ENCODE measurements at regions not wholly inside any gene's neighbourhood (a gene's known extent, or its start where the extent isn't known, plus 50 kb on each side); places are given as distances from the start of the nearest gene placed in this dataset.

- Histone ChIP-seq H3K36me3 (ENCODE audit: control insufficient read depth in 5 of 5, insufficient read depth in 5 of 5, low read length in 5 of 5) (no peaks in the 10 kb centered on the region), H3K27me3 (ENCODE audit: control insufficient read depth in 5 of 5, insufficient read depth in 4 of 5, low read length in 5 of 5) (peaks cover 0 to 2% (median 0%) of the 10 kb centered on the region in 5 donors), H3K9ac (ENCODE audit: low read length in 5 of 5) (no peak overlapping the region), H3K4me3 (ENCODE audit: low read depth in 1 of 5, low read length in 5 of 5) (no peak overlapping the region), H3K27ac (ENCODE audit: low read depth, low read length) (no peak overlapping the region), H3K4me1 (ENCODE audit: control insufficient read depth in 5 of 5, insufficient read depth in 5 of 5, low read length in 5 of 5) (peaks cover 0 to 17% (median 0%) of the 10 kb centered on the region in 5 donors), H3K9me3 (ENCODE audit: control insufficient read depth in 5 of 5, low read length in 5 of 5) (peaks cover 0 to 3% (median 0%) of the 10 kb centered on the region in 5 donors)
These were observed 328.4 kb upstream of the KHDRBS2 start for GRCh38 chr6:62614442-62614841.

GRCh38 chr6:62613928-62614327, 327.9 kb upstream of the KHDRBS2 start:
- Histone ChIP-seq H3K9ac (ENCODE audit: low read length in 5 of 5) (no peak overlapping the region), H3K36me3 (ENCODE audit: control insufficient read depth in 5 of 5, insufficient read depth in 5 of 5, low read length in 5 of 5) (no peaks in the 10 kb centered on the region), H3K27me3 (ENCODE audit: control insufficient read depth in 5 of 5, insufficient read depth in 4 of 5, low read length in 5 of 5) (peaks cover 0 to 2% (median 0%) of the 10 kb centered on the region in 5 donors), H3K27ac (ENCODE audit: low read depth, low read length) (no peak overlapping the region), H3K4me3 (ENCODE audit: low read depth in 1 of 5, low read length in 5 of 5) (no peak overlapping the region), H3K9me3 (ENCODE audit: control insufficient read depth in 5 of 5, low read length in 5 of 5) (peaks cover 0 to 4% (median 0%) of the 10 kb centered on the region in 5 donors), H3K4me1 (ENCODE audit: control insufficient read depth in 5 of 5, insufficient read depth in 5 of 5, low read length in 5 of 5) (peaks cover 0 to 17% (median 0%) of the 10 kb centered on the region in 5 donors)

- H3K4me1 ChIP-seq (ENCODE audit: control insufficient read depth in 5 of 5, insufficient read depth in 5 of 5, low read length in 5 of 5), result peaks cover 0 to 17% (median 0%) of the 10 kb centered on the region in 5 donors
- no peaks in the 10 kb centered on the region for H3K36me3 ChIP-seq (ENCODE audit: control insufficient read depth in 5 of 5, insufficient read depth in 5 of 5, low read length in 5 of 5)
- no peak overlapping the region for H3K9ac ChIP-seq (ENCODE audit: low read length in 5 of 5)
- H3K27ac ChIP-seq (ENCODE audit: low read depth, low read length), result no peak overlapping the region
- peaks cover 0 to 4% (median 1%) of the 10 kb centered on the region in 5 donors for H3K9me3 ChIP-seq (ENCODE audit: control insufficient read depth in 5 of 5, low read length in 5 of 5)
- no peak overlapping the region for H3K4me3 ChIP-seq (ENCODE audit: low read depth in 1 of 5, low read length in 5 of 5)
- peaks cover 0 to 2% (median 0%) of the 10 kb centered on the region in 5 donors for H3K27me3 ChIP-seq (ENCODE audit: control insufficient read depth in 5 of 5, insufficient read depth in 4 of 5, low read length in 5 of 5)
These were observed 326.4 kb upstream of the KHDRBS2 start for GRCh38 chr6:62612471-62612870.

- Histone ChIP-seq H3K9ac (ENCODE audit: low read length in 5 of 5) (no peak overlapping the region), H3K9me3 (ENCODE audit: control insufficient read depth in 5 of 5, low read length in 5 of 5) (no peaks in the 10 kb centered on the region), H3K27ac (ENCODE audit: low read depth, low read length) (no peak overlapping the region), H3K4me3 (ENCODE audit: low read depth in 1 of 5, low read length in 5 of 5) (no peak overlapping the region), H3K27me3 (ENCODE audit: control insufficient read depth in 5 of 5, insufficient read depth in 4 of 5, low read length in 5 of 5) (no peaks in the 10 kb centered on the region), H3K36me3 (ENCODE audit: control insufficient read depth in 5 of 5, insufficient read depth in 5 of 5, low read length in 5 of 5) (no peaks in the 10 kb centered on the region), H3K4me1 (ENCODE audit: control insufficient read depth in 5 of 5, insufficient read depth in 5 of 5, low read length in 5 of 5) (no peaks in the 10 kb centered on the region)
These were observed 284.3 kb upstream of the KHDRBS2 start for GRCh38 chr6:62570372-62570771.

- Histone ChIP-seq H3K9me3 (ENCODE audit: control insufficient read depth in 5 of 5, low read length in 5 of 5) (no peaks in the 10 kb centered on the region), H3K36me3 (ENCODE audit: control insufficient read depth in 5 of 5, insufficient read depth in 5 of 5, low read length in 5 of 5) (no peaks in the 10 kb centered on the region), H3K9ac (ENCODE audit: low read length in 5 of 5) (no peak overlapping the region), H3K27me3 (ENCODE audit: control insufficient read depth in 5 of 5, insufficient read depth in 4 of 5, low read length in 5 of 5) (no peaks in the 10 kb centered on the region), H3K4me1 (ENCODE audit: control insufficient read depth in 5 of 5, insufficient read depth in 5 of 5, low read length in 5 of 5) (no peaks in the 10 kb centered on the region), H3K4me3 (ENCODE audit: low read depth in 1 of 5, low read length in 5 of 5) (no peak overlapping the region), H3K27ac (ENCODE audit: low read depth, low read length) (no peak overlapping the region)
These were observed 255.5 kb upstream of the KHDRBS2 start for GRCh38 chr6:62541502-62541901.

GRCh38 chr6:62530985-62531384, 245.0 kb upstream of the KHDRBS2 start:
- Histone ChIP-seq H3K27me3 (ENCODE audit: control insufficient read depth in 5 of 5, insufficient read depth in 4 of 5, low read length in 5 of 5) (no peaks in the 10 kb centered on the region), H3K4me3 (ENCODE audit: low read depth in 1 of 5, low read length in 5 of 5) (no peak overlapping the region), H3K9me3 (ENCODE audit: control insufficient read depth in 5 of 5, low read length in 5 of 5) (peaks cover 0 to 6% (median 0%) of the 10 kb centered on the region in 5 donors), H3K9ac (ENCODE audit: low read length in 5 of 5) (no peak overlapping the region), H3K36me3 (ENCODE audit: control insufficient read depth in 5 of 5, insufficient read depth in 5 of 5, low read length in 5 of 5) (no peaks in the 10 kb centered on the region), H3K4me1 (ENCODE audit: control insufficient read depth in 5 of 5, insufficient read depth in 5 of 5, low read length in 5 of 5) (no peaks in the 10 kb centered on the region), H3K27ac (ENCODE audit: low read depth, low read length) (no peak overlapping the region)

GRCh38 chr6:62528894-62529526, 243.0 kb upstream of the KHDRBS2 start:
- Histone ChIP-seq H3K4me1 (ENCODE audit: control insufficient read depth in 5 of 5, insufficient read depth in 5 of 5, low read length in 5 of 5) (no peaks in the 10 kb centered on the region), H3K9ac (ENCODE audit: low read length in 5 of 5) (no peak overlapping the region), H3K4me3 (ENCODE audit: low read depth in 1 of 5, low read length in 5 of 5) (no peak overlapping the region), H3K9me3 (ENCODE audit: control insufficient read depth in 5 of 5, low read length in 5 of 5) (peaks cover 0 to 6% (median 0%) of the 10 kb centered on the region in 5 donors), H3K27me3 (ENCODE audit: control insufficient read depth in 5 of 5, insufficient read depth in 4 of 5, low read length in 5 of 5) (no peaks in the 10 kb centered on the region), H3K27ac (ENCODE audit: low read depth, low read length) (no peak overlapping the region), H3K36me3 (ENCODE audit: control insufficient read depth in 5 of 5, insufficient read depth in 5 of 5, low read length in 5 of 5) (no peaks in the 10 kb centered on the region)

- Histone ChIP-seq H3K4me1 (ENCODE audit: control insufficient read depth in 5 of 5, insufficient read depth in 5 of 5, low read length in 5 of 5) (no peaks in the 10 kb centered on the region), H3K27ac (ENCODE audit: low read depth, low read length) (no peak overlapping the region), H3K4me3 (ENCODE audit: low read depth in 1 of 5, low read length in 5 of 5) (no peak overlapping the region), H3K36me3 (ENCODE audit: control insufficient read depth in 5 of 5, insufficient read depth in 5 of 5, low read length in 5 of 5) (no peaks in the 10 kb centered on the region), H3K27me3 (ENCODE audit: control insufficient read depth in 5 of 5, insufficient read depth in 4 of 5, low read length in 5 of 5) (no peaks in the 10 kb centered on the region), H3K9ac (ENCODE audit: low read length in 5 of 5) (no peak overlapping the region), H3K9me3 (ENCODE audit: control insufficient read depth in 5 of 5, low read length in 5 of 5) (no peaks in the 10 kb centered on the region)
These were observed 237.6 kb upstream of the KHDRBS2 start for GRCh38 chr6:62523630-62524029.

- Histone ChIP-seq H3K4me3 (ENCODE audit: low read depth in 1 of 5, low read length in 5 of 5) (no peak overlapping the region), H3K36me3 (ENCODE audit: control insufficient read depth in 5 of 5, insufficient read depth in 5 of 5, low read length in 5 of 5) (no peaks in the 10 kb centered on the region), H3K9ac (ENCODE audit: low read length in 5 of 5) (no peak overlapping the region), H3K9me3 (ENCODE audit: control insufficient read depth in 5 of 5, low read length in 5 of 5) (no peaks in the 10 kb centered on the region), H3K27ac (ENCODE audit: low read depth, low read length) (no peak overlapping the region), H3K27me3 (ENCODE audit: control insufficient read depth in 5 of 5, insufficient read depth in 4 of 5, low read length in 5 of 5) (no peaks in the 10 kb centered on the region), H3K4me1 (ENCODE audit: control insufficient read depth in 5 of 5, insufficient read depth in 5 of 5, low read length in 5 of 5) (no peaks in the 10 kb centered on the region)
These were observed 233.5 kb upstream of the KHDRBS2 start for GRCh38 chr6:62519574-62519973.

- Histone ChIP-seq H3K9ac (ENCODE audit: low read length in 5 of 5) (no peak overlapping the region), H3K4me3 (ENCODE audit: low read depth in 1 of 5, low read length in 5 of 5) (no peak overlapping the region), H3K4me1 (ENCODE audit: control insufficient read depth in 5 of 5, insufficient read depth in 5 of 5, low read length in 5 of 5) (no peaks in the 10 kb centered on the region), H3K9me3 (ENCODE audit: control insufficient read depth in 5 of 5, low read length in 5 of 5) (no peaks in the 10 kb centered on the region), H3K27ac (ENCODE audit: low read depth, low read length) (no peak overlapping the region), H3K36me3 (ENCODE audit: control insufficient read depth in 5 of 5, insufficient read depth in 5 of 5, low read length in 5 of 5) (no peaks in the 10 kb centered on the region), H3K27me3 (ENCODE audit: control insufficient read depth in 5 of 5, insufficient read depth in 4 of 5, low read length in 5 of 5) (no peaks in the 10 kb centered on the region)
These were observed 230.5 kb upstream of the KHDRBS2 start for GRCh38 chr6:62516291-62517141.
